Neural progenitor cell (in vitro differentiated cells): ENCODE measurements at regions not wholly inside any gene's neighbourhood (a gene's known extent, or its start where the extent isn't known, plus 50 kb on each side); places are given as distances from the start of the nearest gene placed in this dataset.

ENCODE experiments used
- DNase-seq: peaks from one replicate; pipeline ENCODE4 v3.0.0-alpha.2; 2016; ENCODE audit warnings: low spot score
- H2AFZ ChIP-seq: fragments of 200-600 bp; sonication (generic); replicated peaks from 2 replicates; pipeline ENCODE4 v1.6.1; 2016; ENCODE audit warnings: antibody characterized with exemption
- H3F3A ChIP-seq: fragments of 200-600 bp; sonication (generic); 2 replicates; pipeline ENCODE4 v1.6.1; 2016; ENCODE audit warnings: antibody characterized with exemption, low read depth
- H3K27ac ChIP-seq: fragments of 200-600 bp; sonication (generic); 2 replicates; pipeline ENCODE4 v1.5.1; 2016; ENCODE audit warnings: mild to moderate bottlenecking
- H3K27me3 ChIP-seq: fragments of 200-600 bp; sonication (generic); 2 replicates; pipeline ENCODE4 v1.6.1; 2016; ENCODE audit warnings: mild to moderate bottlenecking, moderate library complexity
- H3K36me3 ChIP-seq: fragments of 200-600 bp; sonication (generic); 2 replicates; pipeline ENCODE4 v1.5.1; 2016
- H3K4me1 ChIP-seq: fragments of 200-600 bp; sonication (generic); 2 replicates; pipeline ENCODE4 v1.6.1; 2016; ENCODE audit warnings: mixed run types
- H3K4me2 ChIP-seq: fragments of 200-600 bp; sonication (generic); 2 replicates; pipeline ENCODE4 v1.6.1; 2016
- H3K4me3 ChIP-seq: fragments of 200-600 bp; sonication (generic); 2 replicates; pipeline ENCODE4 v1.5.1; 2016
- H3K79me2 ChIP-seq: fragments of 200-600 bp; sonication (generic); 2 replicates; pipeline ENCODE4 v1.6.1; 2016; ENCODE audit warnings: low read depth
- H3K9ac ChIP-seq: fragments of 200-600 bp; sonication (generic); 2 replicates; pipeline ENCODE4 v1.6.1; 2016
- H3K9me3 ChIP-seq: fragments of 200-600 bp; sonication (generic); 2 replicates; pipeline ENCODE4 v1.5.1; 2016; ENCODE audit warnings: low read depth
- H4K20me1 ChIP-seq: fragments of 200-600 bp; sonication (generic); 2 replicates; pipeline ENCODE4 v1.6.1; 2016; ENCODE audit warnings: low read depth
- H3K27ac Mint-ChIP-seq: 3 replicates; pipeline ENCODE4 v1.8.0; 2021; ENCODE audit warnings: mixed read lengths
- H3K27me3 Mint-ChIP-seq: 2 replicates; pipeline ENCODE4 v1.8.0; 2022; ENCODE audit warnings: low read depth, mild to moderate bottlenecking, inconsistent platforms, moderate library complexity, mixed read lengths; ENCODE audit not compliant: insufficient read depth
- H3K36me3 Mint-ChIP-seq: 3 replicates; pipeline ENCODE4 v1.8.0; 2021; ENCODE audit warnings: mixed read lengths
- H3K4me1 Mint-ChIP-seq: 3 replicates; pipeline ENCODE4 v1.8.0; 2021; ENCODE audit warnings: mixed read lengths
- H3K4me3 Mint-ChIP-seq: 3 replicates; pipeline ENCODE4 v1.8.0; 2021; ENCODE audit warnings: mild to moderate bottlenecking, moderate library complexity, mixed read lengths
- H3K9me3 Mint-ChIP-seq: 3 replicates; pipeline ENCODE4 v1.8.0; 2020; ENCODE audit warnings: mixed read lengths
- EZH2 ChIP-seq: fragments of 200-600 bp; sonication (generic); IDR thresholded peaks from 2 replicates; pipeline ENCODE4 v1.6.1; 2017; ENCODE audit warnings: antibody characterized with exemption, mild to moderate bottlenecking, moderate library complexity
- EZH2phosphoT487 ChIP-seq: fragments of 200-600 bp; sonication (generic); IDR thresholded peaks from 2 replicates; pipeline ENCODE4 v1.6.1; 2017; ENCODE audit warnings: antibody characterized with exemption
- TF ChIP-seq, protein P1 (sequence below): fragments of 200-600 bp; sonication (generic); IDR thresholded peaks from 2 replicates; pipeline ENCODE4 v1.5.1; 2017; ENCODE audit warnings: antibody characterized with exemption, mild to moderate bottlenecking

DNA sequence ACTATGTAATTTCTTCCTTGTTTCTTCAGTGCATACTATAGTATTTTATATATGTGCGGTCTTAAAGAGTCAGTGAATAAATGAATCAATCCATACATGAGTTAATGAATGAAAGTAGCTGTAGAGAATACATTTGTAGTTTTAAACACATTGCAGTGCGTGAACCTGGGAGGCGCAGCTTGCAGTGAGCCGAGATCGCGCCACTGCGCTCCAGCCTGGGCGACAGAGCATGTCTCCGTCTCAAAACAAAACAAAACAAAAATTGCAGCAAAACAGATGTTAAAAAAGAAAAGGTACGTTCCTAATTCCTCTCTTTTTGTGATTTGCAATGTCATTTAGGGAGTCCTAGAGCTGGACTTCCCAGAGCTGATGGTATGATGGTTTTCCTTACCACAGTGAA is 1144.8 kb upstream of the FANCL start:
- H3K27me3 ChIP-seq, result no peaks in the 10 kb centered on the region
- no peak for DNase-seq
- no peak overlapping the region for H3K4me2 ChIP-seq
- H3K27ac ChIP-seq, result no peak overlapping the region
- no peaks in the 10 kb centered on the region for H4K20me1 ChIP-seq
- H3K4me3 Mint-ChIP-seq, result no peak overlapping the region
- H3K36me3 ChIP-seq, result no peaks in the 10 kb centered on the region
- H3K9ac ChIP-seq, result no peak overlapping the region
- no peaks in the 10 kb centered on the region for H3K9me3 Mint-ChIP-seq
- no peak overlapping the region for H3K27ac Mint-ChIP-seq
- no peaks in the 10 kb centered on the region for H3K27me3 Mint-ChIP-seq
- no peak overlapping the region for H2AFZ ChIP-seq
- no peak overlapping the region for H3K4me3 ChIP-seq
- H3K4me1 ChIP-seq, result no peaks in the 10 kb centered on the region
- H3K36me3 Mint-ChIP-seq, result no peaks in the 10 kb centered on the region
- no peaks in the 10 kb centered on the region for H3K9me3 ChIP-seq
- H3F3A ChIP-seq, result no peaks in the 10 kb centered on the region
- H3K4me1 Mint-ChIP-seq, result no peaks in the 10 kb centered on the region
- H3K79me2 ChIP-seq, result no peaks in the 10 kb centered on the region
- TF ChIP-seq, protein P1, sequence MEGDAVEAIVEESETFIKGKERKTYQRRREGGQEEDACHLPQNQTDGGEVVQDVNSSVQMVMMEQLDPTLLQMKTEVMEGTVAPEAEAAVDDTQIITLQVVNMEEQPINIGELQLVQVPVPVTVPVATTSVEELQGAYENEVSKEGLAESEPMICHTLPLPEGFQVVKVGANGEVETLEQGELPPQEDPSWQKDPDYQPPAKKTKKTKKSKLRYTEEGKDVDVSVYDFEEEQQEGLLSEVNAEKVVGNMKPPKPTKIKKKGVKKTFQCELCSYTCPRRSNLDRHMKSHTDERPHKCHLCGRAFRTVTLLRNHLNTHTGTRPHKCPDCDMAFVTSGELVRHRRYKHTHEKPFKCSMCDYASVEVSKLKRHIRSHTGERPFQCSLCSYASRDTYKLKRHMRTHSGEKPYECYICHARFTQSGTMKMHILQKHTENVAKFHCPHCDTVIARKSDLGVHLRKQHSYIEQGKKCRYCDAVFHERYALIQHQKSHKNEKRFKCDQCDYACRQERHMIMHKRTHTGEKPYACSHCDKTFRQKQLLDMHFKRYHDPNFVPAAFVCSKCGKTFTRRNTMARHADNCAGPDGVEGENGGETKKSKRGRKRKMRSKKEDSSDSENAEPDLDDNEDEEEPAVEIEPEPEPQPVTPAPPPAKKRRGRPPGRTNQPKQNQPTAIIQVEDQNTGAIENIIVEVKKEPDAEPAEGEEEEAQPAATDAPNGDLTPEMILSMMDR, result no peak
- TF ChIP-seq EZH2, result no peak
- no peak for TF ChIP-seq EZH2phosphoT487

DNA sequence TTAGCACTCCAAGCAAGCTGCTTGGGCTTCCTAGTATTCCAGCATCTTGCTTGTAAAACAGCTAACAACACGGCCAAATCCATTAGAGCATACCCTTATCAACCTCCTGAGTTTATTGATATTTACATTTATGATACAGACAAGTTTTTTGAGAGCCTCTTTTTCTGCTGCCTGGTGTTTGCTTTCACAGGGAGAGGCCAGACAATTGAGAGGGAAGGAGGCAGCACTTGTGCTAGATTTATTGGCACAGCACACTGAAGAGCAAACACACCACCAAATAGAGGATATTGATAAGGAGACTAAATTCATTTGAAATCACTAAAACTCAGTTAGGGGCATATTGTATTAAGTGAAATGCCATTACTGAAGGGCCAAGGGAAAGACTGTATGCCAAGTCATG is 1142.3 kb upstream of the FANCL start:
- no peak overlapping the region for H3K4me3 Mint-ChIP-seq
- Histone ChIP-seq H2AFZ (no peak overlapping the region), H3K27me3 (no peaks in the 10 kb centered on the region), H3K4me2 (no peak overlapping the region), H3K79me2 (no peaks in the 10 kb centered on the region), H3K4me1 (no peaks in the 10 kb centered on the region), H3K4me3 (no peak overlapping the region), H3K9ac (no peak overlapping the region), H3K9me3 (no peaks in the 10 kb centered on the region), H3F3A (no peaks in the 10 kb centered on the region), H4K20me1 (no peaks in the 10 kb centered on the region), H3K36me3 (no peaks in the 10 kb centered on the region), H3K27ac (no peak overlapping the region)
- H3K27ac Mint-ChIP-seq, result no peak overlapping the region
- DNase-seq, result no peak
- no peak for TF ChIP-seq EZH2
- TF ChIP-seq EZH2phosphoT487, result no peak
- TF ChIP-seq, protein P1, result no peak
- no peaks in the 10 kb centered on the region for H3K27me3 Mint-ChIP-seq
- no peaks in the 10 kb centered on the region for H3K4me1 Mint-ChIP-seq
- H3K9me3 Mint-ChIP-seq, result peaks cover 10% of the 10 kb centered on the region
- H3K36me3 Mint-ChIP-seq, result no peaks in the 10 kb centered on the region

DNA sequence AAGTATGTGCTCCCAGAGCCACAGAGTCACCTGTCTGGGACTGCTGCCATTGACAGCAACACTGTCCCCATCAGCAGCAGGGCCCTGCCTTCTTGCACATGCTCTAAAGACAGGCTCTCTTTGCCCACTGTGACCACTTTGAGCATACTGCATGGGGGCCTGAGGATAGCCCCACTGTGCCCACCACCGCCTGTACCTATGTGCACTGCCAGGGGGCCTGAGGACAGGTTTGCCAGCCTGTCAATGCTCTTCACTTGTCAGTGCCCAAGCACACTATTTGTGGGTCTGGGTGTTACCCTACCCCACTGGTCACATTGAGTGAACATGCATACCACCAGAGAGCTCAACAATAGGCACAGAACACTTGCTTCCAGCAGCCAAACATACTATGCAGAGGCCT is 1137.0 kb upstream of the FANCL start:
- Histone ChIP-seq H3K9ac (no peak overlapping the region), H2AFZ (no peak overlapping the region), H3K4me3 (no peak overlapping the region), H3K4me2 (no peak overlapping the region), H3K27me3 (no peaks in the 10 kb centered on the region), H3K36me3 (no peaks in the 10 kb centered on the region), H3K9me3 (no peaks in the 10 kb centered on the region), H3K27ac (no peak overlapping the region), H3K4me1 (no peaks in the 10 kb centered on the region), H4K20me1 (no peaks in the 10 kb centered on the region), H3K79me2 (no peaks in the 10 kb centered on the region), H3F3A (no peaks in the 10 kb centered on the region)
- H3K4me3 Mint-ChIP-seq, result no peak overlapping the region
- TF ChIP-seq EZH2phosphoT487, result no peak
- TF ChIP-seq, protein P1, result no peak
- TF ChIP-seq EZH2, result no peak
- H3K9me3 Mint-ChIP-seq, result peaks cover 14% of the 10 kb centered on the region
- H3K27ac Mint-ChIP-seq, result no peak overlapping the region
- H3K36me3 Mint-ChIP-seq, result no peaks in the 10 kb centered on the region
- no peaks in the 10 kb centered on the region for H3K27me3 Mint-ChIP-seq
- no peaks in the 10 kb centered on the region for H3K4me1 Mint-ChIP-seq
- no peak for DNase-seq

DNA sequence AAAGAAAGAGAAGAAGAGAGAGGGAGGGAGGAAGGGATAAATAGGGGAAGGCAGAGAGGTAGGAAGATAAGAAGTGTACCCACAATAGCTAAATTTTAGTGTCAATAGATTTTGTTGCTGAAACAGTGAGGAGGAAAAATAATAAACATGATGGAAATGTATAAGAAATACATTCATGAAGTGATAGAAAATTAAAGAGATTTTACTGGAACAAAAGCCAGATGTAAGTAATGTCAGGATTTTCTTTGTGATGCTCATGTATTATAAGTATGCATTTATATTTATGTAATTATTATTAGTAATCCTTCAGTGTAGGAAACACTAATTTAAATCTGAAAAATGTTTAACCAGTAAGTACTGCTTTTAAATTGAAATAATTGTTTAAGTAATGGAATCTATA is 1125.2 kb upstream of the FANCL start:
- Histone ChIP-seq H3K36me3 (no peaks in the 10 kb centered on the region), H3K9me3 (no peaks in the 10 kb centered on the region), H4K20me1 (no peaks in the 10 kb centered on the region), H3F3A (no peaks in the 10 kb centered on the region), H3K27ac (no peak overlapping the region), H3K27me3 (no peaks in the 10 kb centered on the region), H3K79me2 (no peaks in the 10 kb centered on the region), H2AFZ (no peak overlapping the region), H3K4me2 (no peak overlapping the region), H3K9ac (no peak overlapping the region), H3K4me3 (no peak overlapping the region), H3K4me1 (no peaks in the 10 kb centered on the region)
- DNase-seq, result no peak
- H3K27ac Mint-ChIP-seq, result no peak overlapping the region
- H3K9me3 Mint-ChIP-seq, result no peaks in the 10 kb centered on the region
- no peaks in the 10 kb centered on the region for H3K4me1 Mint-ChIP-seq
- TF ChIP-seq, protein P1, result no peak
- TF ChIP-seq EZH2, result no peak
- TF ChIP-seq EZH2phosphoT487, result no peak
- no peaks in the 10 kb centered on the region for H3K36me3 Mint-ChIP-seq
- no peaks in the 10 kb centered on the region for H3K27me3 Mint-ChIP-seq
- no peak overlapping the region for H3K4me3 Mint-ChIP-seq
